Stimulated activated CD8-positive, alpha-beta memory T cell treated with anti-CD3 and anti-CD28 coated beads, Interleukin-4, amount 100 ng/mL, for 24 hours (primary cell): ENCODE measurements at regions not wholly inside any gene's neighbourhood (a gene's known extent, or its start where the extent isn't known, plus 50 kb on each side); places are given as distances from the start of the nearest gene placed in this dataset.
"Not testable (repeated sequence)": the region's sequence is repeated elsewhere in the genome, so short reads cannot be mapped to it uniquely, and the experiment has no call there.

Experiments
- DNase-seq: peaks from one replicate; pipeline ENCODE4 v3.0.0-alpha.2; 2020; ENCODE audit warnings: low read depth

DNA sequence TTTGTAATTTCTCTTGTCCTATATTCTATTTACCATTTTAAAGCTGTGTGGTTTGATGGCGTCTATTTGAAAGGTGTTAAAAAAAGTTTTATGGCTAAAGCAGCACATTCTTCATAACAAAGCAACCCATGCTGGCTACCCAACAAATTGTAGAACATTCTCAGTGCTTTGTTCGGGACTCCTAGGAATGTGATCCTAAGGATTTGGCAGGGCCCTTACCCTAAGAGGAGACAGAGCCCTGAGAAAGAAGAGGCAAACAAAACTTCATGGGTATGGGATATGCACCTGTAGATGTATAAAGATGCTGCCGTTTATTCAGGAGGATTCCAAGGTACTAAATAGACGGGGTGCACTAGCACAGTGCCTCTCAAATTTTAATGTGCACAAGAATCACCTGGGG lies 370.8 kb upstream of the DIPK2B start:
- no peak for DNase-seq

- no peak for DNase-seq
Measured at GRCh38 chrX:45566456-45566855, 365.8 kb upstream of the DIPK2B start.

- DNase-seq: no peak
Measured at GRCh38 chrX:45557387-45557786, 356.7 kb upstream of the DIPK2B start.

DNA sequence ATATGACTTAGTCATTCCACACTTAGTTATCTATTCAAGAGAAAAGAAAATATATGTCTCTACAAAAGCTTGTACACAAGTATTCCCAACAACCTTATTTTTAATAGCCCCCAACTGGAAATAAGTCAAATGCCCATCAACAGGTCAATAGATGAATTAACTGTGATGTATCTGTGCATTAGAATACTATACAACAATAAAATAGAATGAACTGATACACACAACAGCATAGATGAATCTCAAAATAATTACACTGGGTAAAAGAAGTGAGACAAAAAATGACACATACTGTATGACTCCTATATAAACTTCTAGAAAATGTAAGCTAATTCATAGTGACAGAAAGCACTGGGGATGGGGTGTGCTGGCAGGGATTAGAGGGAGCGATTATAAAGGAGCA lies 354.1 kb upstream of the DIPK2B start:
- no peak for DNase-seq

- DNase-seq: no peak
Measured at GRCh38 chrX:45553417-45553816, 352.7 kb upstream of the DIPK2B start.

DNA sequence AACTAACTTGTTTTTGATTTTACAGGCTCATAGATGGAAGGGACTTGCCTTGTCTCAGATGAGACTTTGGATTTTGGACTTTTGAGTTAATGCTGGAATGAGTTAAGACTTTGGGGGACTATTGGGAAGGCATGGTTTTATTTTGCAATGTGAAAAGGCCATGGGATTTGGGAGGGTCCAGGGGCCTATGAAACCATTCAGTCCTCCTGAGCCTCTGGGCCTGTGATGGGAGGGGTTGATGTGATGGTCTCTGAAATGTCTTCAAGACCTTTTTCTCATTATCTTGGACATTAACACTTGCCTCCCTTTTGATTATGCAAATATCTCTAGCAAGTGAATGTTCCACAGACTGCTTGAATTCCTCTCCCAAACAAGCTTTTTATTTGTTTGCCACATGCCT lies 346.0 kb upstream of the DIPK2B start:
- not testable (repeated sequence) for DNase-seq

GRCh38 chrX:45540181-45540580 lies 339.5 kb upstream of the DIPK2B start:
- DNase-seq: no peak

DNA sequence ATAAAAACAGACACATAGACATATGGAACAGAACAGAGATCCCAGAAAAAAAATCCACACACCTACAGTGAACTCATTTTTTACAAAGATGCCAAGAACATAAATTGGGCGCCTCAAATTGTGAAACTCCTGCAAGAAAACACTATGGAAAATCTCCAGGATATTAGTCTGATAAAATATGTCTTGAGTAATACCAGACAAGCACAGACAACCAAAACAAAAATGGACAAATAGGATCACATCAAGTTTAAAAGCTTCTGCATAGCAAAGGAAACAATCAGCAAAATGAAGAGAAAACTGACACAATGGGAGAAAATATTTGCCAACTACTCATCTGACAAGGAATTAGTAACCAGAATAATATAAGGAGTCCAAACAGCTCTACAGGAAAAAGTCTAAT lies 337.3 kb upstream of the DIPK2B start:
- no peak for DNase-seq

DNA sequence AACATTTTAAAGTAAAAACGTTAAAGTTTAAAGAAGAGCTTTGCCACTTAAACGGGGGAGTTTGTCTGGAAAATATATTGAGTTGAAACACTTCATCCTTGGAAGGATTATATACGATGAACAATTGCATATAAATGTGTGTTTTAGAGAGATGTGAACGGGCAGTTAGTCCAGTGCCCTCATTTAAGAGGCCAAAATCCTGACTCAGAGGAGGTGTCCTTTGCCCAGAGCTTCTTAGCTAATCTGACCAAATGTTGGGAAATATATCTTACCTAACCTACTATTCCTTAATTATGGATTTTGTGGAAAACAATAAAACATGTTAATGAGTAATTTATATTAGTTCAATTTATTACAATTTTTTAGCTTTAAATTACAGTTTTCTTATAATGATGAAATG lies 327.2 kb upstream of the DIPK2B start:
- no peak for DNase-seq

DNA sequence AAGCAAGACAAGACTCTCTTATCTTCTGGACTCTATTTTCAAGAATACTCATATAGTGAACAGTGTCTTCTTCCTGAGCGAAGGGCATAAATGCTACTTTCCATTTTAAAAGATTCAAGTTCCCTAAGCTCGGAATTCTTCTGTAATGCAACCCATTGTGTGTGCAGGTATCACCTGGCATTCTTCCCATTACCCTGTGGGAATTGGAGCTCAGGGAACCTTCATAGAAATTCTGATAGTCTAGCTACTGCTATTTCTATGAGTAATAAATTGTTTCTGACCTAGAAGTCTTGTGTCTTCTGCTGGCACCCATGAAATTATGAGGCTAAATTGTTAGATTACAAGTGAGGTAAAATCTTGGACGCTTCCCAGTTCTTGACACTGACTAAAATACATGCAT lies 324.1 kb upstream of the DIPK2B start:
- no peak for DNase-seq

GRCh38 chrX:45524296-45524695 lies 323.6 kb upstream of the DIPK2B start:
- DNase-seq: no peak

GRCh38 chrX:45518552-45518951 lies 317.9 kb upstream of the DIPK2B start:
- DNase-seq: no peak

GRCh38 chrX:45517090-45517973 lies 316.7 kb upstream of the DIPK2B start:
- DNase-seq: no peak

DNA sequence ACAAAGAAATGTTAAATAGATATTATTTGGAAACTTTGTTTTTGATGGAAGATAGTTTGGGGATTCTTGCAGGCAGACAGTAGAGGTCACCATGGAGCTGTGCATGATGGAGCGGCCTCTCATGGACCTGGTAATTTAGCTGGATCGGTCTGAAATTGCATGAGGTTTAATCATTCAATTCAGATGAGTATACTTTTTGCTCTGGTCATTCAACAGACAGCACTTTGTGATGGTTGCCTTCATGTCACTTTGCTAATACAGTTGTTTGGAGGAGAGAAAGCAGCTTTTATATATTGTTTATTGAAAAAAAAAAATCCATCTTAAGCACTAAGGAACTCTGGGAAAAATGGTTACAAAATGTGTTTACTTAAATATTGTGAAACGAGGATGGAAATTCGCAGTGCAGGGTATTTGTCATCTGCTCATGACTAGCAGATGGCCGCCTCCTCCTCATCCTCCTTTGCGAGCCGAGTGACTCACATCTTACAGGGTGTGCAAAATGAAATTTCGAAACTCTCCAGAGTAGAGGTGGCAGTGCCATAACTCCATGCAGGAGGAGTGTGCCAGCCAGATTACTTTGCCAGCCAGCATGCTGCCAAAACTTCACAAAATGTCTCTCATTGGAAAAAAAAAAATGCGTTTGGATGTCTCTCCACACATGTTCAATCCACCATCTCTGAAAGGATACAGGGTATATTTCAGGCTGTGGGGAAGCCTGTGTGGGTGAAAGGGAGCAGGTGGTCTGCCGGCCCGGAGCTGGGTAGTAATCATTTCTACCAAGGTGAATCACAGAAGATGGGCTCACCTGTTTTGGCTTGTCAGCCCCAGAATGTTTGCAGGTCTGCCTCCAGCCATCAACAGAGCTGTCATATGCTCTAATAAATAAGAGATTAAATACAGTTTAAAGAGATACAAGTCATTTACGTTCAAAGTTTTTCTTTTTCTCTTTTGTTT lies 314.9 kb upstream of the DIPK2B start:
- DNase-seq: no peak

- no peak for DNase-seq
Measured at GRCh38 chrX:45513042-45513441, 312.4 kb upstream of the DIPK2B start.

- no peak for DNase-seq
Measured at GRCh38 chrX:45508454-45508853, 307.8 kb upstream of the DIPK2B start.

- DNase-seq: no peak
Measured at GRCh38 chrX:45506149-45506730, 305.6 kb upstream of the DIPK2B start.

DNA sequence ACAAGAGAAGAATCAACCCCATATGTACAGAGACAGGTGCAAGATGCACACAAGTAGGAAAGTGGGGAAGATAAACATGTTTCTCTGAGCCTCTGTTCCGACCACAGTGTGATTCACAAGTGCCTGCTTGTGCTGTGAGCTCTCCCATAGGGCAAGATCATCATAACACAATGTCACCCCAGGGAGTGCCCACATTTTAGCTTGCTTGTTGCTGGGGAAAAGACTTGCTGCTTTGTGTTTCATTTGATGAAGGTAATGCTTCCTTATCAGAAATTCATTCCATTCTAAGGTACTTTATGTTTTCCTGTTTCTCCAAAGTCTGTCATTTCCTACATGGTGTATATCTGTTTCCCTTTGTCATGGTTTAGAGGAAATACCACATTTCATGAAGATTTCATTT lies 304.5 kb upstream of the DIPK2B start:
- DNase-seq: no peak

GRCh38 chrX:45503787-45504362 lies 303.2 kb upstream of the DIPK2B start:
- not testable (repeated sequence) for DNase-seq

DNA sequence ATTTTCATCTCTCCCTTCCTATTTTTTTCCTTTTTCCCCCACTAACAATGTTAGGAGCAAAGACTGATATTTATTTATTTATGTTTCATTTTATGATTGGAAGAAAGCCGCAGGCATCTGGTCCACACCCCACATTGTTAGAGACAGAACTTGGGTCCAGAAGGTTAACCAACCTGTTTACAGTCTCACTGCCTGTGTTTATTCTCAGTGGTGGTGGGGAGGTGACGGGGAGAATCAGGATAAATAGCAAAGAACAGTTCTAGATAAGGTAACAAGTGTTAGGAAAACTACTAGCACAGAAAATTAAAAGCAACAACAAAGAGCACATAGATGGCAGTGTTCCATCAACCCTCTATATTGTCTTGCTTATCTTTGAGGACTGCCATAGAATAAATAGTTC lies 301.7 kb upstream of the DIPK2B start:
- DNase-seq: no peak

- no peak for DNase-seq
Measured at GRCh38 chrX:45497290-45497689, 296.6 kb upstream of the DIPK2B start.

DNA sequence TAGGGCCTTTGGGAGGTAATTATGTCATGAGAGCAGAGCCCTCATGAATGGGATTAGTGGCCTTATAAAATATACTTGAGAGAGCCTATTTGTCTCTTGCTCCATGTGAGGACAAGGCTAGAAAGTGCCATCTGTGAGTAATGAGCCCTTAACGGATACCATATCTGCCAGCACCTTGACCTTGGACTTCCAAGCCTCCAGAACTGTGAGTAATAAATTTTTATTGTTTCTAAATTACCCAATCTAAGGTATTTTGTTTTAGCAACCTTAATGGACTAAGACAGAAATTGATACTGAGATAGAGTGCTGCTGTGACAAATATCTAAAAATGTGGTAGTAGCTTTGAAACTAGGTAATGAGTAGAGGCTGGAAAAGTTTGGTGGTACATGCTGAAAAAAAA lies 285.0 kb upstream of the DIPK2B start:
- DNase-seq: no peak
